Vagina (tissue), 2 donors: ENCODE measurements at regions not wholly inside any gene's neighbourhood (a gene's known extent, or its start where the extent isn't known, plus 50 kb on each side); places are given as distances from the start of the nearest gene placed in this dataset.

Experiments used
- CTCF ChIP-seq, 3 experiments: fragments of 450-650 bp in 2 of 3; fragments of 200-600 bp in 1 of 3; sonication (generic) in 1 of 3; IDR thresholded peaks; one replicate each; pipeline ENCODE4 v1.5.1; 2017 to 2019; ENCODE audit warnings: antibody characterized with exemption in 3 of 3, mild to moderate bottlenecking in 2 of 3, moderate library complexity in 2 of 3
- POLR2A ChIP-seq, 2 donors: fragments of 450-650 bp; IDR thresholded peaks; one replicate each; pipeline ENCODE4 v1.6.1; 2017; ENCODE audit warnings: antibody characterized with exemption in 2 of 2, mild to moderate bottlenecking in 2 of 2, moderate library complexity in 2 of 2
- POLR2AphosphoS5 ChIP-seq, 2 donors: sonication (generic); formaldehyde crosslinking; IDR thresholded peaks; one replicate each; pipeline ENCODE4 v1.9.0; 2017; ENCODE audit warnings: antibody characterized with exemption in 2 of 2, mild to moderate bottlenecking in 2 of 2, low read depth in 1 of 2; ENCODE audit not compliant: insufficient read depth in 1 of 2

GRCh38 chr14:86072116-86072894 is 542.4 kb downstream of the FLRT2 start:
- TF ChIP-seq CTCF (IDR thresholded peaks at IDR 0.05) (no peak), POLR2A (IDR thresholded peaks at IDR 0.05) (no peak), POLR2AphosphoS5 (IDR thresholded peaks at IDR 0.05; ENCODE audit: insufficient read depth in 1 of 2, low read depth in 1 of 2) (no peak)
